K562 (cell line): ENCODE measurements at regions not wholly inside any gene's neighbourhood (a gene's known extent, or its start where the extent isn't known, plus 50 kb on each side); places are given as distances from the start of the nearest gene placed in this dataset.

Experiments used
- CBFA2T2 ChIP-seq: fragments of 450-650 bp; conservative IDR thresholded peaks from 2 replicates; pipeline ENCODE4 v1.6.1; 2017; ENCODE audit warnings: mild to moderate bottlenecking
- E2F4 ChIP-seq: sonication (generic); formaldehyde crosslinking; IDR thresholded peaks from 2 replicates; pipeline ENCODE4 v1.8.0; 2022; ENCODE audit warnings: mild to moderate bottlenecking, low read depth, missing genetic modification reagents
- FOXK2 ChIP-seq, 2 experiments: fragments of 450-650 bp; IDR thresholded peaks in 1 of 2; conservative IDR thresholded peaks in 1 of 2; 2 replicates each; pipeline ENCODE4 v1.6.1; 2016; ENCODE audit warnings: low read depth in 2 of 2, mild to moderate bottlenecking in 1 of 2
- HDAC1 ChIP-seq, 2 experiments: fragments of 450-650 bp; IDR thresholded peaks; 2 replicates each; pipeline ENCODE4 v1.6.1; 2016 to 2017; ENCODE audit warnings: inconsistent platforms in 1 of 2, mild to moderate bottlenecking in 1 of 2, moderate library complexity in 1 of 2
- HNRNPLL ChIP-seq: fragments of 200-400 bp; formaldehyde crosslinking; IDR thresholded peaks from 2 replicates; pipeline ENCODE4 v1.6.1; 2017; ENCODE audit warnings: low read length, low read depth, mild to moderate bottlenecking; ENCODE audit not compliant: poor library complexity, severe bottlenecking
- IRF2 ChIP-seq: sonication (generic); formaldehyde crosslinking; IDR thresholded peaks from 2 replicates; pipeline ENCODE4 v1.8.1; 2022; ENCODE audit warnings: mild to moderate bottlenecking, missing genetic modification reagents
- MYBL2 ChIP-seq, 2 experiments: fragments of 450-650 bp in 1 of 2; sonication (generic) in 1 of 2; formaldehyde crosslinking in 1 of 2; IDR thresholded peaks; 2 replicates each; pipeline versions ENCODE4 v1.6.1 to v1.8.1; 2017 to 2022; ENCODE audit warnings: borderline replicate concordance in 1 of 2, inconsistent platforms in 1 of 2, low read depth in 1 of 2, mild to moderate bottlenecking in 1 of 2, missing genetic modification reagents in 1 of 2, moderate library complexity in 1 of 2
- MYC ChIP-seq, 2 experiments: fragments of 250-450 bp in 1 of 2; sonication (Bioruptor Pico) in 1 of 2; IDR thresholded peaks; 2 replicates each; pipeline versions ENCODE4 v1.5.1 to v1.6.1; 2012 to 2021; ENCODE audit warnings: low read depth in 2 of 2, borderline replicate concordance in 1 of 2, improper control_type of control experiment in 1 of 2, low read length in 1 of 2, mild to moderate bottlenecking in 1 of 2, moderate library complexity in 1 of 2
- NR2F6 ChIP-seq: fragments of 450-650 bp; formaldehyde crosslinking; IDR thresholded peaks from 2 replicates; pipeline ENCODE4 v1.4.0; 2020; ENCODE audit warnings: mild to moderate bottlenecking
- ZBTB2 ChIP-seq: fragments of 450-650 bp; IDR thresholded peaks from 2 replicates; pipeline ENCODE4 v1.6.1; 2016; ENCODE audit warnings: antibody characterized with exemption
- ZNF318 ChIP-seq, 2 experiments: fragments of 450-650 bp; IDR thresholded peaks; 2 replicates each; pipeline ENCODE4 v1.6.1; 2016; ENCODE audit warnings: mild to moderate bottlenecking in 2 of 2, borderline replicate concordance in 1 of 2, low read depth in 1 of 2, moderate library complexity in 1 of 2

GRCh38 chr3:178260887-178261565 is 275.2 kb upstream of the KCNMB2 start (continued):
- peak; percentile 55 for TF ChIP-seq MYC (IDR thresholded peaks at IDR 0.05; ENCODE audit: low read depth, low read length)
- no peak for TF ChIP-seq MYC (CRISPR knock-in tag; IDR thresholded peaks at IDR 0.05; ENCODE audit: borderline replicate concordance, low read depth)
- TF ChIP-seq HNRNPLL = no peak
- peak in 1 of 2 experiments; percentile 71; a peak in 1 of 4 replicates for TF ChIP-seq ZNF318 (IDR thresholded peaks at IDR 0.05; ENCODE audit: borderline replicate concordance in 1 of 2, low read depth in 1 of 2)
- no peak for TF ChIP-seq E2F4 (CRISPR knock-in tag)
- TF ChIP-seq ZBTB2 = peak; percentile 45; the same call in 1 of the 2 replicates
- TF ChIP-seq NR2F6 (CRISPR knock-in tag) = no peak
- peak in 1 of 2 experiments; percentile 52; a peak in 2 of 4 replicates for TF ChIP-seq HDAC1 (IDR thresholded peaks at IDR 0.05)
- peak; percentile 87 for TF ChIP-seq CBFA2T2
- TF ChIP-seq FOXK2 (conservative IDR thresholded peaks at IDR 0.05 in 1 of 2, IDR thresholded peaks at IDR 0.05 in 1 of 2; ENCODE audit: low read depth in 2 of 2) = peak; percentile 90 to 93
- TF ChIP-seq MYBL2 (IDR thresholded peaks at IDR 0.05; ENCODE audit: low read depth) = peak; percentile 88
- no peak for TF ChIP-seq MYBL2 (CRISPR knock-in tag; IDR thresholded peaks at IDR 0.05; ENCODE audit: borderline replicate concordance)
- no peak for TF ChIP-seq IRF2 (CRISPR knock-in tag)
